IPS DF 19.7 (cell line): ENCODE measurements at regions not wholly inside any gene's neighbourhood (a gene's known extent, or its start where the extent isn't known, plus 50 kb on each side); places are given as distances from the start of the nearest gene placed in this dataset.
"Not testable (repeated sequence)": the region's sequence is repeated elsewhere in the genome, so short reads cannot be mapped to it uniquely, and the experiment has no call there.

Experiments used
- DNase-seq: peaks from one replicate; pipeline ENCODE4 v3.0.0-alpha.2; 2013; ENCODE audit warnings: low read depth, low spot score

DNA sequence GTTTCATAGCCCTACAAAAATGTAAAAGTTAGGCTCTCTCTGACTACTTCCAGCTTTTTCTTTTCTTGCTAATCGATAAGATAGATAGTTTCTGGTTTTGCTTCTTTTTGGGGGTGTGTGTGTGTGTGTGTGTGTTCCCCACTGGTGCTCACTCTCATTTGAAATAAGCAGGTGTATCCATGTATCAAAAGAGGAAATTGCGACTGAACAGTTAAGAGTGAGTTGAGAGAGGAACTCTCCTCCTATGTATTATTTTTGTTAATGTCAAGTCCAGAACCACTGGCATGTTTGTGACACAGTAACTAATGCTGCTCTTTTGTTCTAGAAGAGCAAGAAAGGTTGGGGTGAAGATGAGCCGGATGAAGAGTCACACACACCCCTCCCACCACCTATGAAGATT is 96.7 kb upstream of the UMPS start:
- no peak for DNase-seq

DNA sequence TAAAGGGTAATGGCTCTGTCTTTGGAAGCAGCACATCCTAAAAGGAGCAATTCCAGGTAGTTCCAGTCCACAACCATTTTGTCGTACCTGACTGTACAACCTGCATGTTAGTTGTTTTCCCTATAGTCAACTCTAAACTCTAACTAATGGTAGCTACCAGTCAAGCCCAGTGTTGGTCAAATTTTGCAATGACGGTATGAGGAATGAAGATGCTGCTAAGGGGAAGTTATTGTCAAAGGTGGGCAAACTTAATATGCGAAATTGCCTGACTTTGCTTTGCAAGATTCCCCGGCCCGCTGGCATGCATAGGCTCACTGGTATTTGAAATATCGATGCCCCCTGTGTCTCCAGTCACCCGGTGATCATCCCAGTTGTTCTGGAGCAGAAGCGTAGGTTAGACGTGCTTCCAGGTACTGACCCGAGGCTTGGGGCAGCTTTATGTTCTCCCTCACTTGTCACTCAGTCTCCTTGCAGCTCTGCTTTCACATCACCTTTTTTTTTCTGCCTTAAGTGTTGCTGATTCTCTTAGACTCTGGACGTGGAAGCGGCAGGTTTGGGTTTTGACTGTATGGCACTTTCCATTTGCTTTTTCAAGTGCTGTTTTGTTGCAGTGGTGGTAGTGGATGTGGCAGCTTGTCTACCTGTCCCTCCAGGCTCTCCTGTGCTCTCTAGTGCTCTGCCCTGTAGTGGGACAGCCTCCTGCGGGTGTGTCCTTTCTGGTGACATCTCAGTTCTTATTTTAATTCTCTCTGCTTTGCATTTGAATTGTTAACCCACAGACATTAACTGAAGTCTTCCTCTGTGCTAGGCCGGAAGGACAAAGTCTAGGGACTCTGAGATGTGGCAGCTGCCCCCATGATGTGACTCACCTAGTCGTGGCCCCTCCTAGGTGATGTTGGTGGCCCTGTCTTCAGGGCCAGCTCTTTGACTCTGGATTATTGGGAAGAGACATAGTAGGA is 95.8 kb upstream of the UMPS start:
- peak; percentile 42 for DNase-seq

DNA sequence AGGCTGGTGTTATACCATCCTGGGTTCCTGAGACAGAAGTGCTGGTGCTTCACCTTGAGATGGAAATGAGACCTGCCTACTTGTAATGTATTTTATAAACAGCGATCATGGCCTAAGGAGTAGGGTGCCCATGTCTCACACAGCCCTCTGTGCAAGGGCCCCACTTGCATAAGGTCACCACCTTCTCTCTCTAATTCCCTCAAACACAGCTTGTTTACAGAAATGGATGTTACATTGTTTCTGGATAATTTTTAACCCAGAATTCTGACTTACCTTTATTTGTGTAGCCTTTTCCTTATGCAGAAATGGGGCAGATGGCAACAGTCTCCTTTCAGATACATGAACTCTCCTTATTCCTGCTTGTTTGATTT is 95.1 kb upstream of the UMPS start:
- DNase-seq: no peak

DNA sequence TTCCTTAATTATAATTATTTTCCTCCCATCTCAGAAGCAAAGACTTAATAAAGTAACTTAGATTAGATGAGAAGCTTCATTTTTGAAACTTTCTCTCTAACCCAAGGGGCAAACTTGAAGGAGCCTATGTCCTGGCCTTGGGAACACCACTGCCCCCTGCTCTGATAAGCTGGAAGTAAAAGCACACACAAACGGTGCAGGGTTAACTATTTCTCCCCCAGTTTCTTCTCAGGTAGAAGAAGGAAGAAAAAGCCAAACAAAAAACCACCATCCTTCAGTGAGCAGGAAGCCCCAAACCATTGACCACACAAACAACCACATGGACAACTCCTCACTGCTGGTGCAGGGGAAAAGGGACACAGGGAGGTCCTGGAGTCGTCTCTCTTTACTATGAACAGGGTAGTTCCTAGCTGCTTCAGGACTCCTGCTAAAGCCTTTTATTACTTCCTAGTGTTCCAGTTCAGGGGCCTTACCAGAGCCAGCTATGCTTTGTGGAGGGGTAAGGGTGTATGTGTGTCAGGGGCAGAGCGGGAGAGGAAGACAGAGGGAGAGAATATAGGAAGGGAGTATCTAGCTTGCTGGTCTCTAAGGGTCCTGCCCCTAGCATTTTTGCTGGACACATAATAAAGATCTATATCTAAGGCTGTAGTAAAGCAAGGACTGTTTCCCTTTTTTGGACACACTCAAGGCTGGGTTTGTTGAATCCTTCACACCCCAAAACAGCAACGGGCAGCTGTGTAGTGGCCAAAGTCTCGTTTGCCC is 94.0 kb upstream of the UMPS start:
- no peak for DNase-seq

DNA sequence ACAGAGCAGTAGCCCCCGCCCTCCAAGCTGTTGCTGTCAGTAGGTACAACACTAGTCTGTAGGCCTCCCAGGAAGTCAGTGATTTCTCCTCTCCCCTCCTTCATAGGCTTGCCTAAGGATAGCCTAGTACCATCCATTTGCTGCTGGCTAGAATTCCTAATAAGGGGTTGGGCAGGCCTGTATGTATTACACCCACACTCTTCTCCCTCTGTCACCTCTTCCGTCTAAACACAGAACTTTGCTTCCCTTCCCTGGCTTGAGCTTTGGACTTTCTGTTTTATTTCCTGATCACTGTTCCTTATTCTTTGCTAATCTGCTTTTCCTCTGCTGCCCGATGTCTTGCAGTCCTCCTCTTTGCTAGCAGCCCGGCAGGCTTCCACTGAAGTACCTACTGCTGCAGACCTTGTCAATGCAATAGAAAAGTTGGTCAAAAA is 93.4 kb upstream of the UMPS start:
- no peak for DNase-seq

DNA sequence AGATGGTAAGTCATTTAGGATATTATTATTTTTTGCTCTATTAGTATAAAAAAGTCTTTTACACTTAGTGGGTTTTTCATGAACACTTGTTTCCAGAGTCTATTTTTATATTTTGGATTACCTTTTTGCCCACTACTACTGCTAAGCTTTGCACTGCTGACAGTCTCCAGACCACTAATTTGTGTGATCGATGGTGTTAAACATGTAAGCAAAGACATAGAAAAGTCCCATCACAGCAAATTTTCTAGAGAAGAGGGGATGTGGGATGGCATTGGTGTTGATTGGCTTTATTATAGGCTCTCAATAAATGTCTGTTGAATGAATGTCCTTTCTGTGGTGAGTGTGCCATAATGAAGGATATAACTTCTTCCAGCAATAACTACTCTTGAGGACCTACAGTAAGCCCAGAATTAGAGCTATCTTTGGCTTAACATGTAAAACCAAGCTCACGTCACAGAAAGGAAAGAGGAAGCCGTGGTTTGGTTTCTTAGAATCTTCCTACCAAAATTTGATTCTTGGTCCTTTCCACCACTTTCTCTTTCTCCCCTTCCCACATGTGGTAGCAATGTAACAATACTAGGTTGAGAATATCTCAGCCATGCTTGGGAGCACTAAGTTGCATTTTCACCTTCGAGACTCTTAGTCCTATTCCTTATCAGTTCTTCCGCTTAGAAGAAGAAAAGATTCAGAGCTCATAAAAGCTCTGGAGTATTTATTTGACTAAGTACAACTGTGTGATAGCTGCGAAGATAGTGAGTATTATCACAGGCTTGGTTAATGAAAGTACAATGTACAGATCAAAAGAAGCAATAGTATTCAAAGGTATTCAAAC is 90.6 kb upstream of the UMPS start:
- DNase-seq: no peak

DNA sequence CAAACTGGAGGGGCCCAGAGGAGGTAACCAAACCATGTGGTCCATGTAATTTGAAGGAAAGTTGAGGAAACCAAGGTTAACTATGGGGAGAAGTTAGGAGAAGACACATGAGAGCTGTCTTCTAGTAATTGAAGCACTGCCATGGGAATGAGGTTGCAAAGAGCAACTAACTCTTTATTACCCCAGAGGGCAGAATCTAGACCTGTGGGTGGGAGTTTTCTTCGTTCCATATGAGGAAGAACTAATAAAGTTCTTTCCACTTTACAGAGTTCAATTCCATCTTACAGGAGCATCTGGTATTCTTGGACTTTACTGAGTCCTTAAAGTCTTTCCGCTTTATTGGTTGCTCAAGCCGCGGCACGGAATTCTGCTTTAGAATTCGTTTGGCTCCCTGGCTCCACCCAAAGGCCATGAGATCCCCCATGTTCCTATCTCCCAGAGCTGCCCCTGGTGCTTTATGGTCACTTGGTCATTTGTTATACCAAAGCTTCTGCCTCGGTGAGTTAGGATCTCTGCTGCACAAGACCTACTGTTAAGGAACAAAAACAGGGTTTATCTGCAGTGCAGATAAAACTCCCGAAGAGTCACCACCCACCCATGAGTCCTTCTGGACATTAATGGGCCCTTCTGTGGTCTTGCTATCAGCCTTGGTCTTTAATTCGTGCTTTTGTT is 89.5 kb upstream of the UMPS start:
- no peak for DNase-seq

DNA sequence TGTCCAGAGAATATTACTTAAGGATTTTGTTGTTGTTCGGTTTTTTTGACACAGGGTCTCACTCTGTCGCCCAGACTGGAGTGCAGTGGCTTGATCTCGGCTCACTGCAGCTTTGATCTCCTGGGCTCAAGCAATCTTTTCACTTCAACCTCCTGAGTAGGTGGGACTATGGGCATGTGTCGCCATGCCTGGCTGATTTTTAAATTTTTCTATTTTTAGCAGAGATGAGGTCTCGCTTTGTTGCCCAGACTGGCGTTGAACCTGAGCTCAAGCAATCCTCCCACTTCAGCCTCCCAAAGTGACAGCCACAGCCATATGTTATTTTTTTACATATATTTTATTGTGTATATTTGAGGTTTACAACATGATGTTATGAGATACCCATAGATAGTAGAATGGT is 86.8 kb upstream of the UMPS start:
- no peak for DNase-seq

DNA sequence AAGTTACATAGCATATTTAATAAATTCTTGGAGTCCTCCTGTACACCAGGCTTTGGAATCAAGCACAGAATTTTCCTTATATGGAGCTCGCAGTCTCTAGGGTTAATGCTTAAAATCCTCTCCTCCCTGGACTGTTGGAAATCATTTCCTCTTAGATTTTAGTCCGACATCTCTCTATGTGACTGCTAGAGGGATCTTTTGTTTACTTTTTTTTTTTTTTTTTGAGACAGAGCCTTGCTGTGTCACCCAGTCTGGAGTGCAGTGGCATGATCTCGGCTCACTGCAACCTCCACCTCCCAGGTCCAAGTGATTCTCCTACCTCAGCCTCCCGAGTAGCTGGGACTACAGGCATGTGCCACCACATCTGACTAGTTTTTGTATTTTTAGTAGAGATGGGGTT is 84.1 kb upstream of the UMPS start:
- DNase-seq: not testable (repeated sequence)

DNA sequence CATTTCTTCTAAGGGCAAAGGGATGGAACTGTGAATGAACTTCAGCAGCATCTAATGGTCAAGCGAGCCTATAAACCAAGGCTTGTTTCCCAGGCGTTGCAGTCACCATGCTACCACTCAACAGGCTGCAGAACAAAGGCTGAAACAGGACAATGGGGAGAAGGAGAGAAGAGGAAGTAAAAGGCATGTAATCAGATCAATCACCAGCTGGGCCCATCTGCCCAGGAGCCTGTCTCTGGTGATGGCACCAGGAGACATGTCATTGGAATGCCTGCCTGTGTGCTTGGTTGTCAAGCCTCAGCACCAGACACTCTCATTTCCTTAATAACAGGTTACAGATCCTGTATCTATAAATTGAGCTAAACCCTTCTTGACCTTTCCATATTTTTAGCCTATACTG is 81.7 kb upstream of the UMPS start:
- DNase-seq: no peak

DNA sequence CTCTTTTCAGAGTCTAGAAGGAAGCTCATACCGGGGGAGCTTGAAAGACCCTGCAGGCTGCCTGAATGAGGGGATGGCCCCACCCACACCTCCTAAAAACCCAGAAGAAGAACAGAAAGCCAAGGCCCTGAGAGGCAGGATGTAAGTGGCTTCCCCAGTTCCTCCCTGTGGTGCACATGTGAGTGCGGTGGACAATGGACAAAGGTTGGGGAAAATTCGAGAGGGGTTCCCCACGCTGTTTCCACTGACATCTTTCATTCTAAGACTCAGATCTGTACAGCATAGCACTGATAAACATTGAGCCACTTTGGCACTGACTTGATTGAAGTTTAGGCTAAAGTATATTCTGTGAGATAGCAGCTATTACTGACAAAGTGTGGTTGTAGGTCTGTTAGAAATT is 79.5 kb upstream of the UMPS start:
- no peak for DNase-seq

DNA sequence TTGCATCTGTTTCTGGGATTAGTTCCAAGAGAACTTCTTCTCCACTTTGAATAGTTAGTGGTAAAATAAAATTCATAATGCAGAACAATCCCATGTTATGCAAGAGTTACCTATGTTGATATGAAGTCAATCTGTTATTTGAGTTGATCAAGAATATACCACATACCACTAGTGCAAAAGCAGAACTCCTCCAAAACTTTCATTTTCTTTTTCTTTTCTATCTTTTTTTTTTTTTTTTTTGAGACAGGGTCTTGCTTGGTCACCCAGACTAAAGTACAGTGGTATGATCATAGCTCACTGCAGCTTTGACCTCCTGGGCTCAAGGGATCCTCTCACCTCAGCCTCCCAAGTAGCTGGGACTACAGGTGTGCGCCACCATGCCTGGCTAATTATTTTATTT is 78.8 kb upstream of the UMPS start:
- not testable (repeated sequence) for DNase-seq

DNA sequence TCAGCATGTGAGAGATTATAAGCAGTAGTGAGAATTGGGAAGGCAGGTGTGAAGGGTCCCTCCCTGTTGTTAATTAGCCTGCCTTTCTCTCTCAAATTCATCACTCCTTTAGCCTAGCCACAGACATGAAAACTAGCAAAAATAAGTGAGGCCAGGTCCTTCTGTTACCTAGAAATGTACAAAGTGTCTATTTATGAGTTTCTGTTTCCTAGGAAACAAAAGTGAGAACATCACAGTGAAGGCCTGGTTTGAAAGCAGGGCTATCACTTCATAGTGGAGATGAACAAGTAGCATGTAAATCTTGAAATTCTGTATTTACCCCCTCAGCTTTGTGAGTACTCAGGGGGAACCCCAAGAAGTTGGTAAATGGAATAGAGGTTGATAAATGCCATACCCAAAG is 78.2 kb upstream of the UMPS start:
- no peak for DNase-seq

DNA sequence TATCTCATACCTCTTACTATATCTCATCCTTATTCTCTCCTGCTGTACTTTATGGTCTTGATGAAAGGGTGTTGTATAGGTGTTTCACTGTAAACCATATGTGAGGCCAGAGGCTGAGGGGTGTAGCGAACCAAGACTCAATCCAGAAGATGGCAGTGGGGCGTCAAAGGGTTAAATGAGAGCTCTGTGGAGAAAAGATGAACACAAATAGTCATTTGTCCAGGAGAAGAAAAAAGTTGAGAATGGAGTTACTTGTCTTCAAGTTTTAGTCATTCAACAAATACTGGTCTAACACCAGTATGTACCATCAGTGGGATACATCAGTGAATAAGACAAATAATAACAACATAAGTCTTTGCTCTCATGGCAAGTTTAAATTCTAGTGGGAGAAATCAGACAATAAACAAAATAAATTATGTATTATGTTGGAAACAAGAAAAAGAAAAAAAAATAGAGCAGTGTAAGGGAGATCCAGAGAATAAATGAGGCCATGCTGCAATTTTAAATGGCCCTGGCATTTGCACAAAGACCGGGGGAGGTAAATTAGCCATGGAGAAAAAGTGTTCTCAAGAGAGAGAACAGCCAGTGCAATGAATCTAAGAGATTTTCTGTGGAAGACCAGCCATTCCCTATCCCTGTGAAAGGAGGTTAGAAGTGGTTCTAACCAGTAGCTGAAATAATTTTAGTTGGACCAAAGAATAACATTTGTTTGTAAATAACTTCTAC is 77.0 kb upstream of the UMPS start:
- DNase-seq: no peak

DNA sequence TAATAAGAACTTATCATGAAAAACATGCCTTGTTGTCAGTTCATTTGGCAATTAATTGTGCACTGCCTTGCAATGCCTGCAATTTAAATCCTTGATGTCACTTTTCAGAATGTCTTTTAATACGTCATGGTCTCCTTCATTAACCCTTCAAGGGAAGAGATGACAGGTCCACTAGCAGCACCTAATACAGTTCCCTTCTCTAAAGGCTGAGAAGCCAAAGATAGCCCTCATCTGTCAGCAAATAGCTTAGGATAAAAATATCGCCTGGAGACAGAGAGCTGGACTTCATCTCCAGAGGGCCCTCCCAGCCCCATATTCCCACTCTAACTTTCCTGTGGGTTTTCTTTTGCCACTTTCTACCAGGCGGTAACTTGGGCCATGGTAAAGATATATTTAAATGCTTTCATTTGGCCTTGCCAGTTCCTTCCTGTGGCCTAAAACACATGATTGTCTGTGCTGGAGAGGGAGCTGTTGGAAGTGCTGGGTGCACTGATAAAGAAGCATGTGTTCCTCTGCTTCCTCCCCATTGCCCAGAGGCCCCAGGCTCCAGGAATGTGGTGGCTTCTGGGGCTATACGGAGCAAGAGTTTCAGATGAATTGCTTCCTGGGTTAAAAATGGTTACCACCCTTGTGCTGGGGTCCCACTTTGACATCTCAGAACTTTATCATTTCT is 76.3 kb upstream of the UMPS start:
- DNase-seq: no peak

DNA sequence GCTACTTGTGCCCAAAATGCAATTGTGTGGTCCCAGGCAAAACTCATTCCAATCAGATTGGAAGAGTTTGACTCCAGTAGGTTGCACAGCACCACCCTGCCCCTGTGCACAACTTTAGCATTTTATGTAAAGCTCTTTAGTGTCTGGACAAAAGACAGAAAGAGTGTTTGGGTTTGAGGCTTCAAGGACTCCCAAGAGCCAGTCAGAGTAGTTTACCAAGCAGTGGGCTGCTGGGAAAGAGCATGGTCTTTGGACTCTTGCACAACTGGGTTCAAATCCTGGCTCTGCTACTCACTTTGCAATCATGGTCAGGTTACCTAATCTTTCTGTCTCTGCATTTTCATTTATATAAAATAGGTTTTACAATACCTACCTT is 75.8 kb upstream of the UMPS start:
- no peak for DNase-seq

DNA sequence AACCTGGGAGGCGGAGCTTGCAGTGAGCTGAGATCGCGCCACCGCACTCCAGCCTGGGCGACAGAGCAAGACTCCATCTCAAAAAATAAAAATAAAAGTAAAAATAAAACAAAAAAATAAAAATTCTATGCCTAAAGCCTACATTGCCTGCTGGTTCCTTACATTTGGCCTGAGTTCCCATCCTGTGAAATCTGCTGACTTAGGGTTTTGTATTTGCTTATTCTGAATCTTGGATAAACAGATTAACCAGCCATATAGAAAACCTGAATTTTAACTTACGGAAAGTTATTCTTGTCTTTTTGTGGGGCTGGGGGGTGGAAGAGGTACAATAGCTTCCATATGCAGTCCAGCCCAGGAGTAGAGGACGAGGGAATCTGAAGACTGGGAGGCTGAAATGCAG is 73.7 kb upstream of the UMPS start:
- no peak for DNase-seq

DNA sequence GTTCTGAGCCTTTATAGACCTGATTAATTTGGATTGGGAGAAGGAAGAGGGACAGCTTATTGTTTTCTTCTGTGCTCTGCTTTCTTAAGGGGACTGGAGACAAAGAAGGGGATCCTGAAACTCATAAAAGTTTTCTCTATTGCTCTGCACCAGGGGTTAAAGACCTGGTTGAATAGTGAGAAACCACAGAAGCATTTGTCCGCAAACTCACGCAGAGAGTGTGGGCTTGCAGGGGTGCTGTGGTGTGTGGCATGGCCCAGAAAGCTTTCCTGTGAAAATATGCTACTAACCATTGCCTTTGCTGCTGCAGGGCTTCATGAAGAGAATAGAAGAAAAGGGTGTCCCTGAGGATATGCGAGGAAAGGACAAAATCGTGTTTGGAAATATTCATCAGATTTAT is 73.1 kb upstream of the UMPS start:
- no peak for DNase-seq

DNA sequence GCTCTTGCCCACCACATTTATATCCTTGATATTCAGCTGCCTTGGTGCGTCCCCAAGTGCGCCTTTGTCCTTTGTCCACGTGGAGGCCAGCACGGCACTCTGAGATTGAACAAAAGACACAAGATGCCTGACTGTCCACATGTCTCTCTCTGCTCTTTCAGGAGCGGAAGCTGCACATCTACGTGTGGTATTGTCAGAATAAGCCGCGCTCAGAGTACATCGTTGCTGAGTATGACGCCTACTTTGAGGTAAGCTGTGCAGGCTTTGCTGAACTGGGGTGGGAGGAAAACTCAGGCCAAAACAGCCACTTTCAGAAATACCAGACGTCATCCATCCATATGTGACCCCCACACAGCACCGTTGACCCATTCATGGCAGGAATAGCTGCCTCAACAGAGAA is 72.0 kb upstream of the UMPS start:
- no peak for DNase-seq

DNA sequence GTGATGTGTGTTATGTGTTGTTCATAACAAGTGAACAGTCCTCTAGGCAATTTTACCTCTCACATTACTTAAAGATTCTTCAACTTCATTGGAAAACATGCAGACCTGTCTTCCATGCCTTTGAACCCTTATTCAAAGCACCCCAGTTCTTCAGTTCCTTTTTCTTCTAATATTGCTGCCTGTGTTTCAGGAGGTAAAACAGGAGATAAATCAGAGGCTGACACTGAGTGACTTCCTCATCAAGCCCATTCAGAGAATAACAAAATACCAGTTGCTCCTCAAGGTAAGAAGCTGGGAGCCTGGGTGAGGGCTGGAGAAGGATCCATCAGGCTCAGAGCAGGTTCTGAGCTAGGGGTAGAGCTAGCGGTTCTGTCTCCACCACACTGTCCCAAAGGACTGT is 71.1 kb upstream of the UMPS start:
- no peak for DNase-seq
